ENCODE measurements at regions not wholly inside any gene's neighbourhood (a gene's known extent, or its start where the extent isn't known, plus 50 kb on each side); places are given as distances from the start of the nearest gene placed in this dataset.

DNA sequence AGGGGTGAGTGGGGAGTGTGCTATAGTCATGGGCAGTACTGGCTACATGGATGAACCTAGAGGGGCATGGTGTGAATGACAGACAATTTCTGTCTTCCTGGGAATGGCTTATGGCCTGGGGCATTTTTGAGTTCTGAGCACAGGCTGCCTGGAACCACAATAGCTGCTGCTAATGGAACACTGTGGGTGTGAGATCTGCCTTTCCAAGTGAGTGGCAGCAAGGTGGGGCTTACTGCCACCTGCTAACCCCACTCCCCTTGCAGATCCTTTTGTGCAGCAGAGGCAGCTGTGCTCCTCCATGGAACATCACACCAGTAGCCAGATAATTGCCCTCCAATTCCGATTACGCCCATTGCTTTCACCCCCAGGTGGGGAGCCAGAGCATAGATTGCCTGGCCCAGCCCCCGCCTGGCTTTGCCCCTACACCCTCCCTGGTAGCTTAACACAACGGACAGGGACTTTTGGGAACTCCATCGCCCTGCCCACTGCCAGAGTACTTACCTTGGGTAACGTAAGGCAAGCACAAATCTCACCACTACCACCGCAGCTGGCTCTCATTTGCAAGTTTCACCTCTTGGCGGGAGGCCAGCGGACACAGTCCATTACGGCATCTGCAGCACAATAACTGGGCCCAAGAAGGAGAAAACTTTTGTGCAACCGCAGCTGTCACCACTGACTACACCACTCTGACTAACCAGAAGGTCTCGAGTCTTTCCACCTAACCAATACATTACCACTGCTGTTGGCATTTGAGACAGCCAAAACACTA, 421.2 kb upstream of the NWD2 start:
- DNase-seq (ENCODE audit: low spot score), result no peak

DNA sequence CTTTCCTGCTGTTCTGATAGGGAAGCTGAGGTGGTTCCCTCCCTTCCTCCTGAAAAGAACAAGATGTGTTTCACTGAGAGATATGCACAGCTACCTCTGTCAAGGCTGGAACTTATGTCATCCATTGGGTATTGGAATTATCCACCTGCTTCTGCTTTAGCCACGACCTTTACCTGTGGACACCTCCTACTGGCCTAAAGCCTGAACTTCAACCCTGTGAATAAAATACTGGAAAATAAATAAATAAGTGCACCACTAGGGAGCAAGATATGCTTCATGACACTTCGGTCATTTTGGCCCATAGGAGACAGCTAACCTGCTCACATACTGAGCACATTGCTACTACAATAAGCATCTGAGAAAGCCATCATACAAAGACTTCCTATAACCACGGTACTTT, 419.9 kb upstream of the NWD2 start:
- DNase-seq (ENCODE audit: low spot score), result no peak

DNA sequence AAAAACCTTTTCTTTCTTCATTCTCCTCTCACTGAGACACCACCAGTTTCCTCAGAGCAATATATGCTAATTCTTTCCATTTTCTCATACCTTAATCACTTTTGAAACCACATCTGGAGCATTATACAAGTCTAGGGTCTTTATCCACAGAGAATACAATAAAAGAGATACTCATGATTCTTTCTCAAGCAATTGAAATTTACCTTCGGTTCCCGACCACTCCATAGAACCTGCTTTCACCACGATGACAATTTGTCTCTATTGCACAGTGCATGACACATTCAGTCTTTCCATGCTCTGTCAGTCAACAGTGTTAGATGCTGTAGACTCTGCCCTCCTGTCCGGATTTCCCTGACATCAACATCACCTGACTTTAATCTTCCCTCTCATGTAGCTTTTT, 409.3 kb upstream of the NWD2 start:
- DNase-seq (ENCODE audit: low spot score), result no peak

DNA sequence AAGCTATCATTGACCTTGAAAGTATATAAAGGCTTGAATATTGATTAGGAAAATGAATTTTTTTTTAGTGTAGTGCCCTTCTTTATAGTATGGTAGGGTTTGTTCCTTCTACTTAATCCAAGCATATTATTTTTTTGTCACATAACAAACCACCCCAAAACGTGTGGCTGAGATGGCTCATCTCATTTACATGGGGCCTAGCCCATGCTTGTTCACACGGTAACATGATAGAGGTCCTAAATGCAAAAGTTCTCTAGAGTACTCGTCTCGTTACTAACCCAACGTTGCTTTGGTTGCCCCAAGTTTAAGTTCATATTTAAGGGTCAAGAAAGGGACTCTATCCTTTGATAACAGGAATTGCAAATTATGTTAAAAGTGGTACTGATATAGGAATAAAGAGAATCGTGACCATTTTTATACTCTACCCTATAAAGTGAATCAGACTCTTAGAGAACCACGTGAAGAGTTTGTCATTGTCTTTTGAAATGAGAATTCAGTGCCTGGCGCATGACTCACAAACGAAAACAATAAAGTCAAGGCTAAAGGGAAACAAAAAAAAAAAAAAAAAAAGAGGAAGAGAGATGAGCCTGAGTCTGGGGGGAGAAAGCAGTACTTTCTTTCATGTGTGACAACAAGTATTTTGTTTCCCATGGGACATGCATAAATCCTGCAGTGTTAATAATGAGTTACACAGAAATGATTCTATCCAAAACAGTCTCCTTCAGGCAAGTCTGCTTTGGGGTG, 402.8 kb upstream of the NWD2 start:
- DNase-seq (ENCODE audit: low spot score), result peak; percentile 0

DNA sequence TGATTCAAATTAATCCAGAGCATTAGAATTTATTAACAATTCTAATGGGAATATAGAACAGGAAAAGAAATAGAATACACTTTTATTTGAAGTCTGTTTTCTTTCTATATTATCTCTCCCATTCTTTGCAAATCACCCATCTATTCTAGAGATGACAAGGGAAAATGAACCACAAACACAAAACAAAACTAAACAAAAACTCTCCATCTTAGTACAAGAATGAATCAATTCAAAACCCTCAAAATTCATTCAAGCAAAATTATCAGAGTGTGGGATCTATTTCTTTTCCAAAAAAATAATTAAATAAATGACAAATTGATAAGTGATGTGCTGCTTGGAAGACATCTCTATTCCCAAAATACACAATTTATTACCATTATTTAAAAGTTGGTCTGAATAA, 400.1 kb upstream of the NWD2 start:
- no peak for DNase-seq (ENCODE audit: low spot score)

DNA sequence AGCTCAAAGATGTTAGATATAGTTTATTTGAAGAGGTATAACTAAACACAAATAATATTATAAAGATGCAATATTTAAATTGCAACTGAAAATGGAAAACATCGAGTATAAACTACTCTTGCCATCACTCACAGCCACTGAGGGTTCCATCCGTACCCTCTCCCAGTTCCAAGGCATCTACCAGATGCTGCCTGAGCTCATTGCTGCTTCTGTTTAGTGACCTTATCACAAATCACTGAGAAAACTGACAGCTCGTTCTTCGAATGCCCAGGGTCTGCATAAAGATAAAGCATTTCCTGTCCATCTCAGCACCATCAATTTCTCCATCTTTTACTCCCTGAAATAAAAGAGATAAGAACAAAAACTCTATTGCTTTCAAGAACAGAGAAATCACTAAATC, 391.7 kb upstream of the NWD2 start:
- no peak for DNase-seq (ENCODE audit: low spot score)

DNA sequence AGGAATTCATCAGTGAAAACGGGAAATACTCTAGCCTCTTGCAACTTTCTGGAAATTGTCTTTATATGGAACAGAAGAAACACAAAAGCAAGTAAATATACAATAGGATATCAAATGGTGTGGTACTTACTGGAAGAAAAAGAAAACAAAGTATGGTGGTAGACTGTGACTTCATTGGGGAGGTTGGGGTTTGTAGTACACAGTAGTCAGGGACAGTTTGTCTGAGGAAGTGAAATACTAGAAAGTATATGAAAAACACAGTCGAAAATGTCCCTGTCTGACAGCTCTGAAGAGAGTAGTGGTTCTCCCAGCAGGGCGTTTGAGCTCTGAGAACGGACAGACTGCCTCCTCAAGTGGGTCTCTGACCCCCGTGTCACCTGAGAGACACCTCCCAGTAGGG, 390.0 kb upstream of the NWD2 start:
- no peak for DNase-seq (ENCODE audit: low spot score)

DNA sequence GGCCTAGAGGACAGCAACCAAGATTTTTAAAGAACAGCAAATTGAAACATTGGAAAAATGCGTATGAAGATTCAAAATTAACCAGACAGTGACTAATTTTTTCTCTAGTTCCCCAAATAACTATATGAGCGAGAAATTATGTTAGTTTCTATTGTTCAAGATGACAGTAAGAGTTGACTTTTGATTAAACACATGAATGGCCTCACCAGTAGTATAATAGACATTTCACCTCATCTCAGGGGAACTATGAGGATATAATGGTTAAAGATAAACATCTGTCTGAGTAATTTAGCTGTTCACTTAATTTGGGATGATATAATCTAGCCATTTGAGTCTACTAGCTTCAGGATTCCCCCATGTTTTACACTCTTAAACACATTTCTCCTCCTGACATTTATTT, 380.9 kb upstream of the NWD2 start:
- no peak for DNase-seq (ENCODE audit: low spot score)

DNA sequence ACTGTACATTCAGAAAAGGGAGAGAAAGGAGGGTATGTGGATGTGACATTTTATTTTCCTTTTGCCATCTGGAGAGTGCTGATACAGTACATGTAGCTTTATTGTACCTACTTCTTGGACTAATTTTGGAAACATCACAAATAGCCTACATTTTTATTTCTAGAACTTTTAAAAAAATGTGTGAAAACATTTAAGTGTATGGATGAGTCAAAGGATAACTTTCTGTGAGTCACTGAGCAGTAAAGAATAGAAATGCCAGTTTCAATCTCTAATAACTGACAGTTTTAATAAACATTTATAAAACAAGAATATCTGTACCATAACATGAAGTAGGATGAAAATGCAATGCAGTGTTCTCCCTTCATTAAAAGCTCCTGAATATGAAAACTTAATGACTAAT, 374.4 kb upstream of the NWD2 start:
- DNase-seq (ENCODE audit: low spot score), result no peak

DNA sequence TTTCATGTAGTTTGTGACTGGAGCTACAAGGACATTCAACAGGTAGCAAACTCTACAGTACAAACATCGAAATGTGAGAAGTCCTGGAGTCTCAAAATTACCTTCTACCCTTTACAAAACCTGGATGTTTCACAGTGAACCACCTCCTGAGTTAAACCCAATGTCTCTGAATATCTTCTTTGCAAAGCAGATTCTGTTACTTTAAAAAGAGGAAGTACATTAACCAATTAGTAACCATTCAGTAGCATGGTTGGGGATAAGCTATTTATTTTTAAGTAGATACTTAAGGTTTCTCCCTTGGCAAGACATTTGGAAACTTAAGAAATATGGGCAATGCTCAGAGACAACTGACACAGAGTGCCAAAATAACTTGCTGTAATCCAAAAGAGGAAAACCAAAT, 371.9 kb upstream of the NWD2 start:
- DNase-seq (ENCODE audit: low spot score), result no peak

DNA sequence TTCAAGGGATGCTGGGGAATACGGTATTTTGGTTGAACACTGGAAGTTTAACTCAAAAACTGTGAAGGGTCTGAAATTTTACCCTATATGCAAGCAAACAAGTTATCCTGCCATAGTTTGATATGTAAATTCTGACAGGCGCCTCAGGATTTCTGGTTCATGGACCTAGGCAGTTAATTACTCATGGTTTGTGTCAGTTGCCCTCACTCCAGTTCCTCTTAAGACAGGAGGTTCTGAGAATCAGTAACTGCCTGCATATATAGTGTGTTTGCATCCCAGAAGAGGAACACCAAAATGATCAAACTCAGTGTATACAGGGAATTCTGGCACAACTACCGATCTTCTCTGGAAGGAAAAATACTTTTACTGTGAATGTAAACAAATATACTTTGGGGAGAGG, 360.4 kb upstream of the NWD2 start:
- DNase-seq (ENCODE audit: low spot score), result no peak

DNA sequence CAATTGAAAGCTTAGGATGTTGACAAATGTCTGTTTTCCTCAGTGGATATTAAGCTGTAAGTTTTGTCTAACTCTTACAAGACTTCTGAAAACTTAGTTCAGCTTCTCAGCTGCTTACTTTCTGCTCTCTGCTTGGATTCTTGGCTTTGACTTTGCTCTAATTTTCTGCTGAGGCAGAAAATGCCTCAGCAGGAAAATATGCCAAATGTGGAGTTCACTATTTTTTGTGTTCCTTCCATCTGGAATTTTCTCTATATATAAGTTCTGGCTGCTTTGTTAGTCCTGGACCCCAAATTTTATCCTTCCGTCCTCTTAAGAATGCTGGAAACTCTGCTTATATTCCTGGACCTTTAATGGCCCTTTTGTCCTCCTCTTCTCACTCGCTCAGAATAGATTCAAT, 352.6 kb upstream of the NWD2 start:
- no peak for DNase-seq (ENCODE audit: low spot score)

DNA sequence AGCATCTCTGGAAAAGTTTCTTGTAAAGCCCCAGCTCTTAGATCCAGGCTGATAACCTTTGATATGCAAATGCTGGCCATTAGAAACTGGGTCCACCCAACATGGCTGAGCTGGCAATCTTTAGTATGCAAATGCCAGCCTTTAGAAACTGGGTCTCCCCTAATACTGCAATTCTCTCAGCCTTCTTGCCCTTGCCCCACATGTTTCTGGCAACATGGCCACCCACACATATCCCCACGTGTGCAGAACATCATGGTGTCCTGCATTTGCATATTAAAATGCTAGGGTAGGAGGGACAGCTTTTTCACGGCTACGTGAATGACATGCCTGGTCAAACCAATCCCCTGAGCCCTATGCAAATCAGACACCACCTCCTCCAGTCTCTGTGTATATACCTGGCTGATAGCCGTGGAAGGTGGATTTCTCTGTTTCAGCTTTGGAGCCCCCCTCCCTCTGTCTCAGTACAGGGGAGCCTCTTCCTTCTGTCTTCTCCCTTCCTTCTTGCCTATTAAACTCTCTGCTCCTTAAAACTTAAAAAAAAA, 344.0 kb upstream of the NWD2 start:
- DNase-seq (ENCODE audit: low spot score), result no peak

DNA sequence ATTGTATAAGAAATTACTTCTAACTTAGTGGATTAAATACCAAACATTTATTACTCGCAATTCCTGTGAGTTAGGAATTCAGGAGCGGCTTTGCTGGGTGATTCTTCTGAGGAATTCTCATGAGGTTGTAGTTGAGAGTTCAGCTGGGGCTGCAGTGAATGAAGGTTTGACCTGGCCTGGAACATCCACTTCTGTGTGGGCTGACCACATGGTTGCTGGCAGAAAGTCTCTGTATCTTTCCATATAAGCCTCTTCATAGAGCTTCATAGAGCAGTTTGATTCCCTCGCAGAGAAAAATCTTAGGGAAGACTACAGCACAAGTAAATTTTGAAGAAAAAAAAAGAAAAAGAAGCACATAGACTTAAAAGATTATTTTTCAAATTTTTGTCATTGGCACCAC, 339.7 kb upstream of the NWD2 start:
- DNase-seq (ENCODE audit: low spot score), result no peak

DNA sequence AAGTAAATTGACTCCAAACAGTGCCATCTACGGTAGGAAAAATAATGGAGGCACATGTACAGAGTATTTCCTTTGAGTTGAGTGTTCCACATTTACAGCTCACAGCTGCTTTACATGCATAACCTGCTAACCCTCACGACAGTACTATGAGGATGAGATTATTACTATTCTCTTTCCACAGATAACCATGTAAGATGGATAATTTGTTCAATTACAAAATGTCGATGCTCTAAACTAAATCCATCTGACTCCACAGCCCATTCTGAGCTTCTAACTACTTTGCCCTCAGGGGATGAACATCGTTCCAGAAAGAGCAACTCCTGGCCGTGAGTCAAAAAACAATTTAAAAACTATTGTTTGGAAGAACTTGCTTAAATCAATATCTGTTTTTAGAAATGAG, 330.4 kb upstream of the NWD2 start:
- DNase-seq (ENCODE audit: low spot score), result no peak

DNA sequence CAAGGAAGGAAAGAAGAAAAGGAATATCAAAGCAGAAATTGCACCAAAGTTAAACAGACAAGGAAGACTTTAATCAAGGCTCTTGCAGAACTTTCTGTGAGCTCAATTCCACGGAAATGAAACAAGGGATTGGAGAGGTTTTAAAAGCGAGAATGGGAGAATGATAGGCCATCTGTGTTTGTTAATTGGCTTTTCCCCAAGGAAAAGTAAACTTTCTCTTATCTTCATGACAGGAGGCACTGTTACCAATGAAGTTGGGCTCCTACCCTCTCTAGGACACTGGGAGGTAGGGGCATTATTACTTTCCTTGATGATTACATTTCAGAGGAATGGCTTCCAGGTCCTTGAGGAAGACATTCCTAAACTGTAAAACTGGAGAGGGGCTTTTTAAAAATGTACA, 328.8 kb upstream of the NWD2 start:
- DNase-seq (ENCODE audit: low spot score), result no peak

DNA sequence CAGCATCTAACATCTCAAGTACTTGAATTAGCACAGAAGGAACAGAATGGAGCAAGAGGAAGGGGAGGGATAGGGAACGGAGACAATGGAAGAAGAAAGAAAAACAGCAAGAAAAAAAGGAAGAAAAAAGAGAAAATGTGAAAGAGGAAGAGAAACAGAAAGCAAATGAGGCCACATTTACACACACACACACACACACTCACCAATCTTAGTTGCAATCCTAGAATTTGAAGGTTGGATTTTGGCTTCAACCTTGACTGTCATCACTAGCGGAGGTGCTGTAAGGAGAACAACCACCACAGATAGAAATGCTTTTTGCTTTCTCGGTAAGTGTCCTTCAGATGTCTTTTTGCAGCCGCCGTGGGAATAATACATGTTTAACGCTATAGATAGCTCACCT, 327.1 kb upstream of the NWD2 start:
- DNase-seq (ENCODE audit: low spot score), result no peak

DNA sequence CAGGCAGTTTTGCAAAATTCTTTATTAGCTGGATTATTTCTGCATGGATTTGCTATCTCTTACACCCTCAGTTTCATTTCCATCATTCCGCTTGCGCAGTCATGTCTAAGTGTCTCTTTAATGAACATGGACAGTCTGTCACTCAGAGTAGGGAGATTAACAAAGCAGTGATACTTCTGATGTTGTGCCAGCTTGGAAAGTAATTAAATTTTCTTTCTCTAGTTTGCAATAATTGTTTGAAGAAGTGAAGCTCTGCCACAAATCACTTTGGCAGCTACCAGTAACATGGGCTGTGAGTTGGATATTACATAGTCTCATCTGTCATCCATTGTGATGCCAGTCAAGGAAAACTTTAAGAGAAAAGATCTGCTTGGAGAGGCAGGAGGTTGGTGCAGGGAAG, 324.8 kb upstream of the NWD2 start:
- DNase-seq (ENCODE audit: low spot score), result no peak

DNA sequence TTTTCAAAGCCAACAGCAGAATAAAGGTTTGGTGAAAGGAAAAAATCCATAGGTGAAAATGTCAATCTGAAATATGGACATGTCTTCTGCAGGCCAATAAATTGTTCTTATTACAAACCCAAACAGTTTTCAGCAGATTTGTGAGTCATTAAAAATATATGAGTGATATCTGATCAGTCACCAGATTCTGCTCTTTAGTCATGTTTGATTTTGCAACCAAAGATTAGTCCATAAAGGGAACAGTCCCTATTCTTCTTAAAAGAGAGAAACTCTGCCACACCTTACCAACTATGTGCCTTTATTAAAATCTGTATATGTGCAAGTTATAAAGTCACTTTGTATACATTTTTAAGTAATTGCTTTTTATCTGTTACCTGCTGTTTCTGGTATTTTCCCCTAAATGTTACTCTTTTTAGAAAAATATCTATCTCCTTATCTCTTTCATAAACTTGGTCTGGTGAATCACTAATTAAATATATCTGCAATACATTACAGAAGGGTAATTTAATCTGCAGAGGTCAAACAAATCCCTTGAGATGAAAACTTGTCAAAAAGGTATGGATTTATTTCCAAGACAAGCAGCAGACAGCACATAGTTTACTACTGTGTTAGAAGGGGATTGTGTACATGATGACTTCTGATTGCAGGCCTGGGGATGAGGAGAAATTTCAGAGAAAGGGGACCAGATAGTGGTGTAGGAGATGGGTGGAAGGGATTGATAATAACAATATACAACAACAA, 322.9 kb upstream of the NWD2 start:
- DNase-seq (ENCODE audit: low spot score), result no peak

DNA sequence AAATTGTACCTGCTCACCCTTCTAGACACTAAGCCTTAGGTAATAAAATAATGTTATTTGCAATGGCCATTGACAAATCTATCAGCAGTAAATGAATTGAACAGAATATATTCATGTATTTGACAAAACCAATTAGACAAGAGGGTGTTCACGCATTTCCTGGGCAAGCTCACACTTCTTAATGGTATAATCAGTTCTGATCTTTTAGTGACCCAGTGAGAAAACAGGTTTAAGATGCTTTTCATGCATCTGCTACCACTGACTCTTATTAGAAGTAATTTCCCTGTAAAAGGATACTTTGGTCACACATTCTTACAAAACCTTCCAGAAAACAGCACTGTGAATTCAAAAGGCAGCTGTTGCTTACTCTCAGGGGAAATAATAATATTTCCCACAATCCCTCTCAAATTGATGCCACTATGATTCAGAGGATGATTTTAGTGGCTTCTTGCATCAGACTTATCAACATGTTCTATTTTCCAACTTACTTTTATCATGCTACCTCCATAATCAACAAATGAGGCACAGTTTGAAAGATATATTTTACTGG, 313.9 kb upstream of the NWD2 start:
- DNase-seq (ENCODE audit: low spot score), result no peak

DNA sequence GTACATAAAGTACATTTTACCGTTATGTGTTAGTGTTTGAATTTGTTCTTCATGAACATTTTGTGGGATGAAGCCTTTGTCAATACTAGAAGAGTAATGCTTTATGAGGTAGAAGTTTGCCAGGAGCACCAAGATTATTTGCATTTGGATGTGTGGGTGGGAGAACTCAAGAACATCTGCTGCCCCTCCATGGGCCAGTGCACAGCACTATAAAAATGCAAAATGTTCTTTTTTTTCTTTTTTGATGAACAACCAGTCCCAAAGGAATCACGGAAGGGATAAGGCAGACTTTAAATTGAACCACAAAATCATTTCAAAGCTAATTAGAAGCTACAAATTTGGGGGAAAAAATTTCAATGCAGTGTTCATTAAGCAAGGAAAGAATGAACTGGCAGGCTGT, 300.3 kb upstream of the NWD2 start:
- no peak for DNase-seq (ENCODE audit: low spot score)

DNA sequence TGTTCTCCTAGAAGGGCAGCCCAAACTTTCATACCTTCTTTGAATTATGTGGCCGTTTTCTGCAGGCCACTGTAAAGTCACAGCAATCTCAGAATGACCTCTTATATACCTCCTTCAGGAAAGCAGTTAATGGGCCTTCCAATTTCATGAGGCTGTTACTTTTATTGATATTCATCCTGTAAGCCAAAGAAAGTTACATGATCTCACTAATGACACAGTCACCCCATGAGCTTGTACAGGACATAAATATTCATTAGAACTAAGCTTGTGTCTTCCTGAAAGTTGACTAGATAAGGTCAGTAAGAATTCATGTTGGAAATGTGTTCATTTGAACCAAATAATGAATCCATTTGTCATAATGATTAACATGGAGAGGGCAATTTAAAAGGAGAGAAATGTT, 283.1 kb upstream of the NWD2 start:
- no peak for DNase-seq (ENCODE audit: low spot score)
